Heart left ventricle (tissue), 16 donors: ENCODE measurements at regions not wholly inside any gene's neighbourhood (a gene's known extent, or its start where the extent isn't known, plus 50 kb on each side); places are given as distances from the start of the nearest gene placed in this dataset.
A peak's percentile ranks its signal among the peaks of the same experiment; 100 is the strongest.

Experiments used
- ATAC-seq, 4 donors: fragments of 200-7000 bp; cut with Tn5 transposase; one replicate each; pipeline ENCODE4 v1.9.1; 2020 to 2022; ENCODE audit warnings: moderate library complexity in 4 of 4, mild to moderate bottlenecking in 3 of 4, moderate number of reproducible peaks in 1 of 4
- DNase-seq, 5 donors: peaks; one replicate each; pipeline ENCODE4 v3.0.0-alpha.2; 2020
- H3K27ac ChIP-seq, 12 donors: fragments of 200-600 bp; sonication (generic) in 4 of 12; one replicate each; pipeline versions ENCODE4 v1.5.0 to v1.8.0; 2016 to 2022; ENCODE audit warnings: mild to moderate bottlenecking in 2 of 12
- H3K27me3 ChIP-seq, 9 donors: fragments of 200-600 bp; sonication (generic) in 2 of 9; one replicate each; pipeline versions ENCODE4 v1.5.1 to v1.8.0; 2016 to 2022; ENCODE audit warnings: mild to moderate bottlenecking in 3 of 9
- H3K36me3 ChIP-seq, 9 donors: fragments of 200-600 bp; sonication (generic) in 2 of 9; one replicate each; pipeline versions ENCODE4 v1.5.0 to v1.8.0; 2018 to 2022; ENCODE audit warnings: mild to moderate bottlenecking in 2 of 9
- H3K4me1 ChIP-seq, 12 donors: fragments of 200-600 bp; sonication (generic) in 4 of 12; one replicate each; pipeline versions ENCODE4 v1.5.0 to v1.8.0; 2016 to 2022; ENCODE audit warnings: mild to moderate bottlenecking in 3 of 12
- H3K4me3 ChIP-seq, 12 donors: fragments of 200-600 bp; sonication (generic) in 4 of 12; one replicate each; pipeline versions ENCODE4 v1.5.0 to v1.8.0; 2017 to 2022; ENCODE audit warnings: mild to moderate bottlenecking in 9 of 12, moderate library complexity in 4 of 12
- H3K9me3 ChIP-seq, 12 donors: fragments of 200-600 bp; sonication (generic) in 4 of 12; one replicate each; pipeline versions ENCODE4 v1.5.0 to v1.8.0; 2016 to 2022; ENCODE audit warnings: mild to moderate bottlenecking in 1 of 12
- CTCF ChIP-seq, 12 donors: fragments of 200-600 bp; sonication (generic) in 4 of 12; IDR thresholded peaks; one replicate each; pipeline versions ENCODE4 v1.5.0 to v1.8.0; 2018 to 2022; ENCODE audit warnings: antibody characterized with exemption in 12 of 12, mild to moderate bottlenecking in 5 of 12
- POLR2A ChIP-seq, 2 donors: fragments of 450-650 bp; IDR thresholded peaks; one replicate each; pipeline ENCODE4 v1.6.1; 2017; ENCODE audit warnings: antibody characterized with exemption in 2 of 2, mild to moderate bottlenecking in 2 of 2, moderate library complexity in 2 of 2
- WGBS, 4 donors: extraction: QIAGEN DNeasy Blood & Tissue Kit in 2 of 4; methylation state at CpG; one replicate each; pipeline versions ENCODE4 v1.1.5 to v1.1.7; 2013 to 2018; 5-methylcytosine and 5-hydroxymethylcytosine counted together
- intact Hi-C, 10 donors: fragments of 100-400 bp; cut with DNase I; formaldehyde crosslinking; loops; one replicate each; pipeline versions ENCODE4 v1.11.1 to v1.14.2; 2022
- donor health status: ischemic (EF 13 %, LVEDD 7.1; RV severe dilation, severe dysfunction).
- donor health status: healthy with polysubstance abuse.
- donor health status: DM: no; HTN: yes; CAD: no.
- donor health status: DM: no; HTN: no; CAD: no.
- donor health status: ischemic (EF 25% LVEDD 6.9; RV normal size, moderate dysfunction).
- donor health status: ischemic (EF 25% LVEDD 5.7; RV mildly dilated, moderate dysfunction).
- donor health status: healthy.
- donor health status: DM: yes; HTN: yes; CAD: no.
- donor health status: ischemic (EF 35%, LVEDD 5.7; RV mildly dilated, moderate dysfunction).
- donor health status: nonischemic (EF 11% LVEDD 7.7; RV severe dilation, severe dysfunction).
- donor health status: DM: yes; HTN: yes; CAD: no.
- donor health status: PGD.
- donor health status: ischemic (EF 29% LVEDD 5.4; RV normal size, mild dysfunction).
- donor health status: nonischemic (EF 23%, LVEDD 6.1; RV moderate dilation, normal function).

DNA sequence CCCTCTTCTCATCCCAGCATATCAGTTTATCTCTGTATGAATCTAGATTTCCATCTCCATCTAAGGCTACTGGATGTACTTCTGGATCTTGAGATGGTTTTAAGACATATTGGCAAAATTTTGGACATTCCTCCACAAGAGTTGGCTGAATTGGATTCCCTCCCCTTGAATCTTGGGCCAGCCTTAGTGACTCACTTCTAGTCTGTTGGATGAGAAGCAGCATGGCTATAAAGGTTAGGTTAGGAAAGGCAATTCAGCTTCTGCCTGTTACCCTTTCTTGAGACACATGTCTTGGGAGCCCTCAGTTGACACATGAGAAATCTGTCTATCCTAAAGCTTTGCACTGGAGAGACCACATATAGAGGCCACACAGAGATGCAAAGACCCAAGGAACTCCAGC is 73.0 kb upstream of the PGR start:
- Histone ChIP-seq H3K9me3 (peaks cover 0 to 27% (median 7%) of the 10 kb centered on the region in 12 donors), H3K27ac (no peak overlapping the region), H3K36me3 (no peaks in the 10 kb centered on the region), H3K4me1 (no peaks in the 10 kb centered on the region), H3K27me3 (no peaks in the 10 kb centered on the region), H3K4me3 (no peak overlapping the region)
- intact Hi-C loops, result no loop called here
- DNase-seq, result no peak
- no peak for ATAC-seq
- TF ChIP-seq CTCF (IDR thresholded peaks at IDR 0.05) (no peak), POLR2A (IDR thresholded peaks at IDR 0.05) (no peak)

GRCh38 chr11:101199416-101199815 is 69.8 kb upstream of the PGR start:
- DNase-seq (no peak), ATAC-seq (no peak)
- intact Hi-C loops, result no loop called here
- Histone ChIP-seq H3K4me3 (no peak overlapping the region), H3K27me3 (no peaks in the 10 kb centered on the region), H3K36me3 (no peaks in the 10 kb centered on the region), H3K9me3 (peaks cover 0 to 7% (median 0%) of the 10 kb centered on the region in 12 donors), H3K4me1 (no peaks in the 10 kb centered on the region), H3K27ac (no peak overlapping the region)
- no peak for TF ChIP-seq POLR2A (IDR thresholded peaks at IDR 0.05)
- TF ChIP-seq CTCF (IDR thresholded peaks at IDR 0.05), result no peak
- WGBS, 4 donors, result 70 to 81% (median 81%) methylated on average over 2 of the region's 2 CpGs

DNA sequence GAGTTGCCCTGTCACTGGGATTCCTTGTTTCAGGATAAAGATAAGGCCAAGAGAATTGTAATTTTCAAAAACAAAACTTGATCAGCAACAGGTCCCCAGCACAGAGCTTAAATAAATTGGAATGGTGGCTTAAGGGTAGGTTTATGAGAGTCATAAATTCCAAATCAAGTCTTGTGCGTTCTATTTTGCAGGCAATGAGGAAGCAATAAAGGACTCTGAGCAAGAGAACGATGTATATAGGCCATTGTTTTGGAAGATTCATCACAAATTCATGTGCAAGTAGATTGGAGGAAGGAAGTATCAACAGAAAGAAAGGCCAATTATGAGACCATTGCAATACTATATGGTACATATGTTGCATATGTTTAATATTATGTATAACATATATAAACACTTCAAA is 65.7 kb upstream of the PGR start:
- H3K4me3 ChIP-seq, result no peak overlapping the region
- H3K4me1 ChIP-seq, result no peaks in the 10 kb centered on the region
- no peaks in the 10 kb centered on the region for H3K9me3 ChIP-seq
- intact Hi-C loops, result no loop called here
- H3K27me3 ChIP-seq, result no peaks in the 10 kb centered on the region
- TF ChIP-seq POLR2A (IDR thresholded peaks at IDR 0.05) (no peak), CTCF (IDR thresholded peaks at IDR 0.05) (no peak)
- H3K36me3 ChIP-seq, result no peaks in the 10 kb centered on the region
- DNase-seq, result no peak
- no peak overlapping the region for H3K27ac ChIP-seq
- no peak for ATAC-seq
- WGBS, 4 donors, result 38 to 71% (median 49%) methylated on average over 2 of the region's 2 CpGs

- Histone ChIP-seq H3K9me3 (no peaks in the 10 kb centered on the region), H3K27ac (peak overlapping the region in 2 of 12 donors; percentile 11 to 20), H3K4me1 (peaks cover 0 to 9% (median 0%) of the 10 kb centered on the region in 12 donors), H3K27me3 (no peaks in the 10 kb centered on the region), H3K36me3 (no peaks in the 10 kb centered on the region), H3K4me3 (no peak overlapping the region)
- intact Hi-C loops, result loop anchor here in 2 of 10 donors (5.0 to 10.0 kb wide), 2 partner anchors 54 to 1338 kb away; no protein-coding TSS in a partner anchor
- TF ChIP-seq POLR2A (IDR thresholded peaks at IDR 0.05) (no peak), CTCF (IDR thresholded peaks at IDR 0.05) (peak in 1 of 12 donors; percentile 7)
- no peak for ATAC-seq
- DNase-seq, result no peak
- 47 to 61% (median 59%) methylated on average over 2 of the region's 2 CpGs for WGBS, 4 donors
These were observed 59.2 kb upstream of the PGR start for GRCh38 chr11:101188801-101189200.
